KOPT-K1 (cell line): ENCODE measurements at regions not wholly inside any gene's neighbourhood (a gene's known extent, or its start where the extent isn't known, plus 50 kb on each side); places are given as distances from the start of the nearest gene placed in this dataset.

Source experiments
- H3K27ac ChIP-seq: fragments of 200-600 bp; sonication (generic); 2 replicates; pipeline ENCODE4 v1.5.1; 2016; ENCODE audit warnings: antibody characterized with exemption, mild to moderate bottlenecking, low read depth, low read length; ENCODE audit not compliant: poor library complexity, severe bottlenecking
- H3K36me3 ChIP-seq: fragments of 200-600 bp; sonication (generic); 2 replicates; pipeline ENCODE4 v1.5.1; 2017; ENCODE audit warnings: antibody characterized with exemption, mild to moderate bottlenecking, low read length, moderate library complexity; ENCODE audit not compliant: insufficient read depth
- H3K9me3 ChIP-seq: fragments of 200-600 bp; sonication (generic); 2 replicates; pipeline ENCODE4 v1.5.1; 2017; ENCODE audit warnings: antibody characterized with exemption, low read length, mild to moderate bottlenecking; ENCODE audit not compliant: insufficient read depth, poor library complexity, severe bottlenecking

DNA sequence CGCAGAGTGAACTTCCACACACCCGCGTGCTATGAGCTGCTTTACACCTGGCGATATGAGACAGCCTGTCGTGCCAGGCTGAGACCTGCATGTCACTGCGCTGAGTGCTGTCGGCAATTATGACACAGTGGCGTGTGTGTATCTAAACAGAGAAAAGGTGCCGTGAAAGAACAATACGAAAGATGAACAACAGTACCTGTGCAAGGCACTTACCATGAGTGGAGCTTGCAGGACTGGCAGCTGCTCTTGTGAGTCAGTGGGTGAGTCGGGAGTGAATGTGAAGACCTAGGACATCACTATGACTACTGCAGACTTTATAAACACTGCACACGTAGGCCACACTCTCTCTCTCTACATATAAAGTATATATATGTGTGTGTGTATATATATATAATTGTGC, 68.5 kb upstream of the DUSP22 start:
- Histone ChIP-seq H3K27ac (no peak overlapping the region), H3K9me3 (no peaks in the 10 kb centered on the region), H3K36me3 (no peaks in the 10 kb centered on the region)

DNA sequence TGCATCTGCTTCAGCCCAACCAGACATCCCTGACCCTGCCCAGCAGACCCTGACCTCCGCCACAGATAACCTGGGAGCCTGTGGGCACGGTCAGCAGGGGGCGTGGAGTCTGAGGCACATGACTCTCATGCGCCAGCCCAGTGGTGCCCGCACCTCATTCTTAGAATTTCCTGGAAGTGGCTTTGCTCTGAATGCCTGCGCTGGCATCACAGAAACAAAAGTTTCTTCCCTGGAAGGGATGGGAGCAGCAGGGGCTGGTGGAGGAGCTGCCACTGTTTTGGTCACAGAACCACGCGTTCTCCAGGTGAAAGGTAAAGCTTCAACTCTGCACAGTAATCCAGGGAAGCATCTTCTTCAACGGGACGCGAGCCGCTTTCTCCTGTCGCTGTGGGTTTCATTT, 67.9 kb upstream of the DUSP22 start:
- Histone ChIP-seq H3K27ac (no peak overlapping the region), H3K9me3 (no peaks in the 10 kb centered on the region), H3K36me3 (no peaks in the 10 kb centered on the region)

DNA sequence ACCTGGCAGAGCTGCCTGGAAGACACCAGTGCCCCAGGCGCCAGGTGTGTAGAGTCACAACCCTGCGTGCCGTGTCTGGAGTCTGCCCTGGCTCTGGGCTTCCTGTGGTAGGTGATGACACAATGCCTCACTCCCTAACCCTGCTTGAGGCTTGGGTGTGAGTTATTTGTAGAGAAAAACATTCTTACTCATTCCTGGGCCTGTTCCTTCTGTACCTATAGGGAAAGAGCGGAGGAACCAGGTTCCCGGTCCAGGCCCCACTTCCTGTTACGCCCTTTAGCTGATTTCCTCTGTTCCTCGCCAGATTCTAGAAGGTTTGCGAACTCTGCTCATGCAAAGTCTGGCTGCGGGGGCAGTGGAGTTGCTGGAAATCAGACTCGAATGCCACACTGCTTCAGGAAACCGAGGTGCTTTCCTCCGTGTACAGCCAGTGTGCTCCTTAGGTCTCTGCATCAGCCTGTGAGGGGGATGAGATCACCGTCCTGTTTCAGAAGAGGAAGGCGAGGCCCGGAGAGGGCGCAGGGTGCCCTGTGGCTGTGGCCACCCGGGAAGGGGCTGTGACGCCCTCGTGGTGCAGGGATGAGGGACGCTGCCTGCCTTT, 67.1 kb upstream of the DUSP22 start:
- H3K27ac ChIP-seq, result no peak overlapping the region
- no peaks in the 10 kb centered on the region for H3K9me3 ChIP-seq
- H3K36me3 ChIP-seq, result no peaks in the 10 kb centered on the region

DNA sequence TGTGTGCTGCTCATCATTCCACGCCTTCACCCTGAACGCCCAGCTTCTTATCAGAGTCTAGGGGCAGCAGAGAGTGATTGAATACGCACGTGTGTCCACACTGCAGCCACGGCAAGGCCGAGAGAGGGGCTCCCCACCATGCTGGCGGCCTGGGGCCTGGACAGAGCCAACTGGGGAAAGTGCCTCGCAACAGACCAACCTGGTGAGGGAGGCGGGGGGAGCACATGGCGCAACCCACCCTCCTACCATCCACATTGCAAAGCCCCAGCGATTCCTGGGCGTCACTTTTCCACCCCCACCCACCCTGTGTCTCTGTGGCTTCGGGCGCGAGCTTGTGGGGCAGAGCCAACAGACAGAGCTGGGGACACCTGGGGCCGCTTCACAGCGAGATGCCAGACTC, 66.4 kb upstream of the DUSP22 start:
- Histone ChIP-seq H3K27ac (no peak overlapping the region), H3K9me3 (no peaks in the 10 kb centered on the region), H3K36me3 (no peaks in the 10 kb centered on the region)

DNA sequence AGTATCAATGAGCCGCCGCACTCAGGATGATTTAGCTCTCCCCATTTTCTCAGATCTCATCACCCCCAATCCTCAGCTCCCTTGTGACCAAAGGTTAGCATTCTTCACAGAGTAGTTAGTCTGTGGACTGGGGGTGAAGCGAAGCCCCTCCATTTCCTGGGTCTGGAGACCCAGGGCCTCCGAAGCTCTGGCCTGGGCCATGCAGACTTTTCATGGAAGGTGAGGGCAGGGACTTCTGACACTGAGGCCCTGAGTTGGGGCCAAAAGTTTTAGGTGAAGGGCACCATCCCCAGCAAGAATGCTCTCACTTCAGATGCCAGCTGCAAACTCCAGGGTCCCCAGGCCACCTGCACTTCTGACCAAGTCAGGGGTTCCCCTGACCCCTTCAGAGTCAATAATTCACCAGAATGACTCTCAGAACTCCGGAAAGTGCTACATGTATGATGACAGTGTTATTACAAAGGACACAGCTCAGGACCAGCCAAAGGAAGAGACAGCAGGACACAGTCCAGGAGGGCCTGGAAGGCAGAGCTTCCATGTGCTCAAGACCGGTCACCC, 65.7 kb upstream of the DUSP22 start:
- Histone ChIP-seq H3K36me3 (no peaks in the 10 kb centered on the region), H3K9me3 (no peaks in the 10 kb centered on the region), H3K27ac (no peak overlapping the region)

DNA sequence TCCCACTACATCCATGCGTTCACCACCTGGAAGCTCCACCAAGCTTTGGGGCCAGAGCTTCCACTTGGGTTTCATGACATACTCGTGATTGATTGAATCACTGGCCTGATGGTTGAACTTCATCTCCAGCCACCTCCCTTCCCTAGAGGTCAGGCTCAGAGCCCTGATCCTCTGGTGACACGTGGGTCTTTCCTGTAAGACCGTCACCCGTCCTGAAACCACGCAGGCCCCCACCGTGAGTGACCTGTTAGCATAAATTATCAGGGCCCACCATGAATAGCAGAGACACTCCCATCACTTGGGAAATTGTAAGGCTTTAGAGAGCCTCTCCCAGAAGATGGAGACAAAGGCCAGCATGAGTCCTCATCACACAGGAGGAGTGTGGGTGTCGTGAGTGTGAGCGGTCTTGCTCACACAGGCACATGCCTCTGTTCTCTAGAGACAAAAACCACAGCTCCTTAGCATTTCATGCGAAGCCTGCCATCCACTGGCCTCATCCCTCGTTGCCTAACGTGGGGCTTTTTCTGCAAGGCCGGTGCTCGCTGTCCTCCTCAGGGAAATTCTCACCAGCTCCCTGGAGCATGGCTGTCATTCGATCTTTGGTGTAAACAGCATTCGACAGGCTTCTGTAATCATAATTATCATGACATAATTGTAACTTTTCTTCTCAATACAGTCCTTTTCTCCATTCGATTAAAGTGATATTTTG, 65.1 kb upstream of the DUSP22 start:
- no peak overlapping the region for H3K27ac ChIP-seq

DNA sequence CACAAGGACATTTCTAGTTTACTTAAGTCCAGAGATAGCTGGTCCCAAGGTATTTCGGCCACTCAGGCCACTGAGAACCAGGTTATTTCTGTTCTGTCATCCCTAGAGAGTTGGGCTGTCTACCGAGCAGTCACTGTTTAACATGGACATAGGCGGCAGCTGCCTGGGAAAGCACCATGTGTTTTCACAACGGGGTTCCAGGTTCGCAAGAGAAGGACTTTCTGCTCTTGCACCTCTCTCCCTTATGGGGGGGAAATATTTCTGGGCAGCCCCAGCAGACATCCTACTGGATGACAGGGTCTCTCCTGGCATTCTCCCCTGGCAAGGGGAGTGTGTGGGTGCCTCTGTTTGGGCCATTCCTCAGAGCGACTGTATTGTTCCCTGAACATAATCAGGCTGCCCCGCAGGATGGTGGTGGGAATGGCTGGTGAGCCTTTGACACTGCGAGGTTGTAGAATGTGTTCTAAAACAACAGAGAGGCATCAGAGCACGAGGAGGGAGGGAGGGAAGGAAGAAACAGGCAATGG, 64.4 kb upstream of the DUSP22 start:
- Histone ChIP-seq H3K36me3 (no peaks in the 10 kb centered on the region), H3K27ac (no peak overlapping the region), H3K9me3 (no peaks in the 10 kb centered on the region)

More for the DNA sequence above, 65.1 kb upstream of the DUSP22 start:
- no peaks in the 10 kb centered on the region for H3K36me3 ChIP-seq
- H3K9me3 ChIP-seq, result no peaks in the 10 kb centered on the region

DNA sequence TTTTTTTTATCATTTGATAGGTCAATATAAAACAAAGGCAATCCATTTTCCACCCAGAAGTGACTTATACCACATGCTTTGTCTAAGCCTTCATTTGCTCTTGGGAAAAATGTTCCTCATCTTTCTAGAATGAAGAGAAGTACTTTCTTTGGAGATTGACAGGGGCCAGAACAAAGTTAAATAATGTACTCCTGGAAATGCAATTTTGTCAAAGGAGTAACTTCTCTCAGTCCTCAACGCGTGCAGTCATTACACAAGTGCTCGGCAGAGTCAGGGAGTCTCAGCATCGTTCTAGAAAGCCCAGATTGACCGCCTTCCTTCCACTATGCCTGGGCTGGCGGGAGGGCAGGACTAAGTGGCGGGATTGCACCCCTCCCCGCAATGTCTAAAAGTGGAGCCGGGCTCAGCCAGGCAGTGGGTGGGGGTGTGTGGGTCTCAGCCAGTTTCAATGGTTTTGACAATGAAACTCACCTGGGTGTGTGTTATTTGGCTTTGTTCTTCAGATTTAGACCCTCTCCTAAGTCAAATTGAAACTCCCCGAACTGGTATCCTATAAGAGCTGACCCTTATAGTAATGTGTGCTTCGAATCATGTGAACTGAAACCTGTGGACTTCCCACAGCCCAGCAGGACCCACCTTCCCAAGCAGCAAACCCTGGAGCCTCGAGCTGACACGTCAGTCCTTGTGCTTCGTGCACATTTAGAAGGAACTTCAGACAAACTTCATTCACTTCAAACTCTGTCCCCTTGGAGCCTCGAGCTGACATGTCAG, 63.2 kb upstream of the DUSP22 start:
- H3K36me3 ChIP-seq, result no peaks in the 10 kb centered on the region

DNA sequence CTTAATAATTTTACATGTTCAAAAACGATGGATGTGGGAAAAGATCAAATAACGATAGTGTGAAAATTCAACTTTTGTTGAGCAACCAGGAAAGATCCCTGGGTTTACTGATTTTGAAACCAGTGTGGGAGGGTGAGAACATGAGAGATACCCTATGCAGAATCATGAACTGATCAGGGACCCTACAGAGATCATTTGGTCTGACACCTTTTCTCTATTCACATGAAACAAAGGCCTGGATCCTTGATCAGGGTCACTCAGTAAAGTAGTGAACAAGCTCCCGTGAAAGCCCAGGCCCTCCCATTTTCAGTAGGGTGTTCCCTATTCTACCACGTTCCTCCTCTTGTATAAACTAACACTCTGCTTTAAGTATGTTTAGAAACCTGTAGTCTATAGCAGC, 60.5 kb upstream of the DUSP22 start:
- Histone ChIP-seq H3K36me3 (no peaks in the 10 kb centered on the region), H3K9me3 (no peaks in the 10 kb centered on the region), H3K27ac (no peak overlapping the region)

More for the DNA sequence above, 63.2 kb upstream of the DUSP22 start:
- no peaks in the 10 kb centered on the region for H3K9me3 ChIP-seq
- H3K27ac ChIP-seq, result no peak overlapping the region

DNA sequence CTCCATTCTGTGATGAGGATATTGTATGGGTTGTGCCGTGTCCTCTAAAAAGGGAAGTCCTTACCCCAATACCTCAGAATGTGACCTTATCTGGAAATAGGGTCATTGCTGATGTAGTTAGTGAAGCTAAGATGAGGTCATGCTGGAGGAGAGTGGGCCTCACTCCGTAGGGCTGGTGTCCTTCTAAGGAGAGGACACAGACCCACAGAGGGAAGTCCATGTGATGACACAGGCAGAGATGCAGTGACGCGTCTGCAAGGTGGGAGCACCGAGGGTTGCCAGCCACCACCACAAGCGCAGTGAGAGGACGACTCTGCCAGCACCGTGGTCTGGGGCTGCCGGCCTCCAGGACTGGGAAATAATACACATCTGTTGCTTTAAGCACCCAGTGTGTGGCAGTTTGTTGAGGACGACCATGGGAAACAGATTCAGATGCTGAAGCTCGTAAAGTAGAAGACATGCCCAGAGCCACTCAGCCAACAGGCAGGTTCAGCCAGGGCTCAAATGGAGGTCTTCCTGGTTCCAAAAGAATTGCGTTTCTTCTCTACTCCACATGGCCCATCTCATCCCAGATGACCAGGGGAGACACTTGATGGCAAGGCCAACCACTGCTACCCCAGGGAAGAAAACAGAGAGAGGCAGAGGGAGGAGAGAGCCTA, 59.2 kb upstream of the DUSP22 start:
- no peak overlapping the region for H3K27ac ChIP-seq
- no peaks in the 10 kb centered on the region for H3K9me3 ChIP-seq
- H3K36me3 ChIP-seq, result no peaks in the 10 kb centered on the region

DNA sequence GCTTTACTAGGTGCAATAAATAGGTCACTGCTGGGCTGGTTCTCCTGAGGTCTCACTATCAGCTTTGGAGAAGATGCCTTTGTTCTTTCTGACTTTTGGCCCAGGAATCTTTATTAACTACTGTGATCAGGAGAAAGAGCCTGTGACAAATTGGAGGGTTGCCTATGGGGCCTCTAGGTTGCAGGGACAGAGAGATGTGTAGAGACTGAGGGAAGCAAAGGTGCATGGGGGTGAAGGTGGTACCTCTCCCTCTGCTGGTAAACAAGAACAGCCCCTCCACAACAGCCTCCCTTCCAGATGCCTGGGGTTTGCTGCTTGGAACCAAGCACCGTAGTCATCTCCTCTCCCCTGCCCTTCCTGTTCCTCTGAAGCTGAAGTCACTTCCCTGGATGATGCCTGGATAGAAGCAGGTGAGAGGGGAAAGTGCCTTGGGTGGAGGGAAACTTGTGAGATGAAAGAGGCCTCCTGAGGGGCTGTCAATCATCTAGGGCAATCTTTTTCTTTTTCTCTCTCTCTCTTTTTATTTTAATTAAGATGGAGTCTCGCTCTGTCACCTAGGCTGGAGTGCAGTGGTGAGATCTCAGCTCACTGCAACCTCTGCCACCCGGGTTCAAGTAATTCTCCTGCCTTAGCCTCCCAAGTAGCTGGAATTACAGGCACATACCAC, 57.4 kb upstream of the DUSP22 start:
- Histone ChIP-seq H3K36me3 (no peaks in the 10 kb centered on the region), H3K9me3 (no peaks in the 10 kb centered on the region), H3K27ac (no peak overlapping the region)

DNA sequence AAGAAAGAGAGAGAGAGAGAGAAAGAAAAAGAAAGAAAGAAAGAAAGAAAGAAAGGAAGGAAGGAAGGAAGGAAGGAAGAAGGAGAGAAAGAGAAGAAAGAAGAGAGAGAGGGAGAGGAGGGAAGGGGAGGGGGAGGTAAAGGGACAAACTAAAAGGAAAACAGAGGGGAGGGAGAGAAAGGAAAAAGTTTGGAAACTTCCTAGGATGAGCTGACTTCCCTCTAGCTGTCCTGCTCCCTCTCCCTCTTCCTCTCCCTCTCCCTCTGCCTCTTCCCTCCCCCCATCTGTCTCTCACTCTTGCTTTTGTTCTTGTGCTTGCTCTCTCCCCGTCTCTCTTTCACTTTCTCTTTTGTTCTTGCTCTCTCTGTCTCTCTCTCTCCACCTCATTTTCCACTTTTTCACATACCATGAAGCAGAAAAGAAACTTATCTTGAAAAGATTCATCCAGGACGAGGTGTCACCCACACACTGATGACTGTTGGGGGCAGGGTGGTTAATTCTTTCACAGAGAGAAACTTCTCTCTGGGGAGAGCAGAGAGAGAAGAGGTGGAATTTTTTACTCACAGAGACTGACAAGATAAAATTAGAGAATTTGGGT, 56.4 kb upstream of the DUSP22 start:
- H3K27ac ChIP-seq, result peak overlapping the region; percentile 66

DNA sequence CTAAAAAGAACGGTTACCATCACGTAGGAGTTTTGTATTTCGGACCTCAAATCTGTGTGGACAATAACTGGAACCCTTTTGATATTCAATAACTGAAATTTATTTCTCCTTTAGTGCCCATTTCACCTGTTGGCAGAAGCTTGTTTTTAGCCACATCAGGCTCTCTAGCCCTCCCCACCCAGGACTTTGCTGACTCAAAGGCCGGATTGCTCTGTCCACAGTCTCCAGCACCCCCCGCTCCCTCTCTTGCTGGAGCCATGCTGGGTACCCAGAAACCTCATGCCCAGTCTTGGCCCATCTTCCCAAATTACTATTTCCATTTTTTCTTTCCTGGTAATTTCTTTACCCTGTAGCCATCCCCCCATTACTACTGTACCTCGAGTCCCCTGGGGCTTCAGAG, 55.8 kb upstream of the DUSP22 start:
- H3K27ac ChIP-seq, result peak overlapping the region; percentile 66
- H3K9me3 ChIP-seq, result no peaks in the 10 kb centered on the region
- no peaks in the 10 kb centered on the region for H3K36me3 ChIP-seq

More for the DNA sequence above, 56.4 kb upstream of the DUSP22 start:
- H3K9me3 ChIP-seq, result no peaks in the 10 kb centered on the region
- no peaks in the 10 kb centered on the region for H3K36me3 ChIP-seq

DNA sequence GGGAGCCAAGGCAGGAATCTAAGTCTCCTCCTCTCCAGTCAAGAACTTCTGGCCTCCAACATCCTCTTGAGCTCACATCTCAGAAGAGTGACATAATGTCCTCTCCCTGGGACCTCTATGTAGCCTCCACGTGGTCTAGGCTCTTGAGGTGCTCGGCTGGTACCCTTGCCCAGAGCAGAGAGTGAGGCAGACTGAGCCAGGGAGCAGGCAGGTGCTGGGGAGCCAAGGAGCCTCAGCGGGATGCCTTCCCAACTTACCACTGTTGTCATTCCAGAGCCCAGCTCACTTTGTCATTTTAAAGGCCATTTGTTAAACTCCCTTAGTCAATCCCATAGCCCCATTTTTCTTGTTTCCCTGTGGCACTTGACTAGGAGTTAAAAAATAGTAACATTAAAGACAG, 52.1 kb upstream of the DUSP22 start:
- H3K27ac ChIP-seq, result no peak overlapping the region
- no peaks in the 10 kb centered on the region for H3K9me3 ChIP-seq
- no peaks in the 10 kb centered on the region for H3K36me3 ChIP-seq
